Inferior parietal cortex (tissue), 1 donor: ENCODE measurements at regions not wholly inside any gene's neighbourhood (a gene's known extent, or its start where the extent isn't known, plus 50 kb on each side); places are given as distances from the start of the nearest gene placed in this dataset.
"Not testable (repeated sequence)": the region's sequence is repeated elsewhere in the genome, so short reads cannot be mapped to it uniquely, and the experiment has no call there.

Experiments
- DNase-seq: peaks from one replicate; pipeline ENCODE4 v3.0.0-alpha.2; 2016; ENCODE audit errors: extremely low spot score

DNA sequence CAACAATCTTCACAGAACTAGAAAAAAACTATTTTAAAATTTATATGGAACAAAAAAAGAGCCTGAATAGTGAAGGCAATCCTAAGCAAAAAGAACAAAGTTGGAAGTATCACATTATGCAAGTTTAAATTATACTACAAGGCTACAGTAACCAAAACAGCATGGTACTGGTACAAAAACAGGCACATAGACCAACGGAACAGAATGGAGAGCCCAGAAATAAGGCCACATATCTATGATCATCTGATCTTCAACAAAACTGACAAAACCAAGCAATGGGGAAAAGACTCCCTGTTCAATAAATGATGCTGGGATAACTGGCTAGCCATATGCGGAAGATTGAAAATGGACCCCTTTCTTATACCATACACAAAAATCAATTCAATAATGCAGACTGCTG is 74.4 kb upstream of the RTN4 start:
- DNase-seq, result not testable (repeated sequence)

DNA sequence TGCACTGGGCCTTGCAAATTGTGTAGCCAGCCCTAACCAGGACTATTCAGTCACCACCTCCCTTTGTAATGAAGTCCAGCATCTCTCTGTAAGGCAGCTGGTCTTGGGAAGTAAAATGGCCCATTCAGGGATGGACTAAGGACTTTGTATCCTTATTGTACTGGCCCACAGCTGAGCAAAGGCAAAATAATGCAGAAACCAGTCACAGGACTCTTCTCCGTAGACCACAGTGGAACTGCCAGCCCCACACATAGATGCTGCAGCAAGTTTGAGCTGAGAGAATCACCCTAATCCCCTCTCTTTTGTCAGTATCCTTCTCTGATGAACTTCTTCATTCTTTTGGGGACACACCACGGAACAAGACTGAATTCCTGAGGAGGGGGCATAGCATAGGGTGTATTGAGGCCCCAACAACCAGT is 73.6 kb upstream of the RTN4 start:
- no peak for DNase-seq

DNA sequence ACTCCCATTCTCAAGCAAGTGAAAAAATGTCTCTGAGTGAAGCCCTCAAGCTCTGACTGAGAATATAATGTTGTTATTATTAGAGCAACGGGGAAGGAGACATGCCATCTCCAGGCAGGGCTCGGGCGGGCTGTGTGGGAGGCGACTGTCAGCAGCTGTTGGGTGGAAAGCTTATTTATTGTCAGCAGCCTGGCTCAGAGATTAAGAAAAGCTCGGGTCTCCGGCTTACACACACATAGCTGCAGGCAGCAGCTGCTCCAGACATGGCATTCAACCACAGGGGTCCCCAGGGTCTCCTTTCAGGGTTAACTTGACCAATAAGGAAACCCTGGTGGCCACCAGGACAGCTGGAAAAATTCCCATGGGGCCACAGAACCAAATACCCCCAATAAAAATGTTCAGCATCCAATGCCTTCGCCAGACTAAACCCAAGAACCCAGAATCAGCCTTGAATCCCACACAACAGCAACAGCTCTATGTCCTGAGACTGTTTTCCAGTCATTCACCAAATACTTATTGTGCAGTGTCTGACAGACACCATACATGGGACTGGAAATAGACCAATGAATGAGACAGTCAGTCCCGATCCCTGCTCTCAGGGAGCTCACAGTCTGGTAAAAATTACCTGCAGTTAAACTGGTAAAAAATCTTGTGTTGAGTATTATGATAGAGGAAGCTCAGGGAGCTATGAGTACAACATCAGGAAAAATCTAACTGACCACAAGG is 70.5 kb upstream of the RTN4 start:
- no peak for DNase-seq

DNA sequence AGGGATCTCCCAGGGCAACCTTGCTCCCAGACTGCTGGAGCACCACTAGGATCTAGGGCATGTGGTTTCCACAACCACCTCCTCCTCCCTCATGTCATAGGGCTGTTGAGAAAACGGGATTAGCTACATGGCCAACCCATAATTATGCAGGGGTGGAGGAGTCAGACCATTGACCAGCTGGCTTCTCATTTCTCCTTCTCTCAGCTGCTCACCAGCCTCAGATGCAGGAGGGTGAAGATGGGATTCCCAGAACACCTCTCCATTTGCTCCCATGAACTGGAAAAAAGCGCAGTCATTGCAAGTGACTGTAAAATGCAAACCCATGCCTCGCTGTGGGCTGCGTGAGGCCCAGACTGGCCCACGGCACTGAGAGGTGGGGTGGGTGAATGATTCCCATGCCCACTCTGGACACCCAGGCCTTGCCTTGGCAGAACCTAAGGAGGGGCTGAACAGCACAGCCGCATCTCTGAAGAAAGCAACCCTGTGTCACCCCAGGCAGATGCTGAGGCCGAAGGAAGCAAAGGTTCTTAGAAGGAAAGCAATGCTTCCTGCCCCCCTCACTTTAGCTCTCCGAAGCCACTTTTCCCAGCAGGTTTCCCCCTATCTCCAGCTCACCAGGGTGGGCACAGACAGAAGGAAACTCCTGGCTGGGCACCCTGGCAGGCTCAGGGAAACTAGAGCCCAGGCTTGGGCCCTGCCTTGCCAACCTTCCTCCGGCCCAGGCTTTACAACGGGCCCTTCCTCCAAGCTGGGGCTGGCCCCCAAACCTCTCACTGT is 69.6 kb upstream of the RTN4 start:
- DNase-seq, result no peak

DNA sequence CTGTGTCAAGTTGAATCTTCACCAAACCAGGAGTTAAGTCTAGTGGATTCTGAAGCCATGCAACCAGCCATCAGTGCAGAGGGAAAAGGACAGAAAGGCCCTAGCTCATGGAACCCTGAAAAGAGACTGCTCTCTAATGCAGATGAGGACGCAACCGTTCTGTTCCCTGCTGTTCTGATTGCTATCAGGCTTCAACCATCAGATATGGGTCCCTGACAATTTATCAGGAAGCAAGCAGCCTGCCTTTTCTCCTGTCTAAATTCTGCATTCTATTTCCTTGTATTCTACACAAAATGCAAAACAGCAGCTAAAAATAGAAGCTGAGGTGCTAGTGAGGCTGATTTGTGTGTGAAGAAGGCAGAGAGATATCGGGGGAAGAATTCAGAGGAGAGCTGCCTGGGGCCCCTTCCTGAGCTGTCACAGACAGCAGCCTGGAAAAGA is 68.4 kb upstream of the RTN4 start:
- DNase-seq, result peak; percentile 54

DNA sequence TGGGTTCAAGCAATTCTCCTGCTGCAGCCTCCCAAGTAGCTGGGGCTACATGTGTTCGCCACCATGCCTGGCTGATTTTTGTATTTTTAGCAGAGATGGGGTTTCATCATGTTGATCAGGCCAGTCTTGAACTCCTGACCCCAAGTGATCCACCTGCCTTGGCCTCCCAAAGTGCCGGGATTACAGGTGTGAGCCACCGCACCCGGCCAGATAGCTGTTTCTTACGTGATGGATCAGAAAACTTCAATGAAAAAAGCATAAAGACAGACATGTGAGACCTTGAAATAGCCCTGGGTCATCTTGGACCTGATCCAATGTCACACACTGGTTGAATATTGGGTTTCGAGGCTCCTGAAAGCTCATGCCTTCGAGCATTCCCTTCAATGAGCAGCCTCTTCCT is 66.7 kb upstream of the RTN4 start:
- no peak for DNase-seq

DNA sequence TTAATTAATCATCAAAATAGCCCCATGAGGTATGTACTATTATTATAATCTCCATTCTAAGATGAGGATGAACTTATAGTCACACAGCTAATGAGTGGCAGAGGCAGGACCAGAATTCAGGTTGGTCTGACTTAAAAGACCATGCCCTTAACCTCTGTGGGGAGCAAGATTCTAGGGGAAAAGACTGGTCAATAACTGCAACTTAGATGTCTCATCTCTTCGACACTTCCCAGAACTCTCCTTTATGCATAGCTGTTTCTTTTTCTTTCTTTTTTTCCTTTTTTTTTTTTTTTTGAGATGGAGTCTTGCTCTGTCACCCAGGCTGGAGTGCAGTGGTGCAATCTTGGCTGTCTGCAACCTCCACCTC is 66.3 kb upstream of the RTN4 start:
- no peak for DNase-seq

DNA sequence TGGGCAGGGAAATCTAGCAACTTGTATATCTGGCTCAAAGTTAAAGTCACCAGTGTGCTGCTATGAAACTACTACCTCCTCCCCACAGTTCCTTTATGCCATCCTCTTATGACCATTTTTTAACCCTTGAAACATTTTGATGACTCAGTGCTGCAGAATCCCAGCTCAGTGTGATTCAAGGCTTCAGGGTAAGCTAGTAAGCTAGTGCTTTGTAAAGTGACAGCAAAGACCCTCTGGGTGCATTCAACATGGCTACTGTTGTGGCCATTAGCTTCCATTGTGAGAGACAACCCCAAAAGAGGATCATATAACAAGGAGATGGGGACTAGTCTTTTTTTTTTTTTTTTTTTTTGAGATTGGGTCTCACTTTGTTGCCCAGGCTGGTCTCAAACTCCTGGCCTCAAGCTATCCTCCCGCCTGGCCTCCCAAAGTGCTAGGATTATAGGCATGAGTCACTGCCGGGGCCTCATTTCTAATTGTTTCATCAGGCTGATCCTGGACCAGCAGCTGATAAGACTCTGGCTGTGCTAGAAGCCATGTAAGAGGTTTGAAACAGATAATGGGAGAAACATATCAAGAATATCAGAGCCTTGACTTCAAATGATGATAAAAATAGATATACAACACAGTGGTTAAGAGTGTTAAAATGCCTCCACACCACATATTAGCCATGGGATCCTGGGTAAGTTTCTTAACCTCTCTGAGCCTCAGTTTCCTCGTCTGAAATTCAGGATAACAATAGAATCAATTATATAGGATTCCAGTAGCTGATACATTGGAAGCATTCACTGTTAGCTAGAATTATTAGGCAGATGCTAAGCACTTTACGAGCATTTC is 65.7 kb upstream of the RTN4 start:
- DNase-seq, result no peak

DNA sequence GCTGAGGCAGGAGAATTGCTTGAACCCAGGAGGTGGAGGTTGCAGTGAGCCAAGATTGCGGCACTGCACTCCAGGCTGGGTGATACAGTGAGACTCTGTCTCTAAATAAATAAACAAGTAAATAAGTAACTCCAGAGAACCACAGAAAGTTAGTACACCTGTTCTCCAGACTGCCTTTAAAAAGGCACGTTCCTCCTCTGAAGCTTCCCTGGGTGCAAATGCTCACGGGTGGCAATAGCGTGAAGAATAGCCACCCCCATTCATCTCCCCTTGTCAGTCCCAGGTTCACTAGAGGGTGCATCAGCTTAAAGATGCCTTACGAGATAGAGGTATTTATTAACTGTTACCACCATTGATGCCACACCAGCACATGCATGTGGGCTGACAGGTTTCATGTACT is 64.3 kb upstream of the RTN4 start:
- DNase-seq, result no peak

DNA sequence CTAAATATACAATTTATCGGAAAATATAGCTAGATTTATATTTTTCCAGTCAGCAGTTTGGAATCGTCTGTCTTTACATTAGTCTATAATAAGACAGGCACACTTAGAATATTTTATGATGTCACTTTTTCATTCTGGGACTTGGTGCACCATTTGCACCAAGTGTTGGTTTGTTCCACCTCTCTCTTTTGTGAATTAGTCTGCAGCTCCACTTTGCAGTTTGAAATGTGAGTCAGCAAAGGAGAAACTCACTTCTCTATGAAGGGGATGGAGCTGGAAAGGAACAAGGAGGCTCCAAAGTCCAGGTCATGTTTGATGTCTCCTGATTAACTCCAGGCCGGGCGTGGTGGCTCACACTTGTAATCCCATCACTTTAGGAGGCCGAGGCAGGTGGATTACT is 63.8 kb upstream of the RTN4 start:
- no peak for DNase-seq

DNA sequence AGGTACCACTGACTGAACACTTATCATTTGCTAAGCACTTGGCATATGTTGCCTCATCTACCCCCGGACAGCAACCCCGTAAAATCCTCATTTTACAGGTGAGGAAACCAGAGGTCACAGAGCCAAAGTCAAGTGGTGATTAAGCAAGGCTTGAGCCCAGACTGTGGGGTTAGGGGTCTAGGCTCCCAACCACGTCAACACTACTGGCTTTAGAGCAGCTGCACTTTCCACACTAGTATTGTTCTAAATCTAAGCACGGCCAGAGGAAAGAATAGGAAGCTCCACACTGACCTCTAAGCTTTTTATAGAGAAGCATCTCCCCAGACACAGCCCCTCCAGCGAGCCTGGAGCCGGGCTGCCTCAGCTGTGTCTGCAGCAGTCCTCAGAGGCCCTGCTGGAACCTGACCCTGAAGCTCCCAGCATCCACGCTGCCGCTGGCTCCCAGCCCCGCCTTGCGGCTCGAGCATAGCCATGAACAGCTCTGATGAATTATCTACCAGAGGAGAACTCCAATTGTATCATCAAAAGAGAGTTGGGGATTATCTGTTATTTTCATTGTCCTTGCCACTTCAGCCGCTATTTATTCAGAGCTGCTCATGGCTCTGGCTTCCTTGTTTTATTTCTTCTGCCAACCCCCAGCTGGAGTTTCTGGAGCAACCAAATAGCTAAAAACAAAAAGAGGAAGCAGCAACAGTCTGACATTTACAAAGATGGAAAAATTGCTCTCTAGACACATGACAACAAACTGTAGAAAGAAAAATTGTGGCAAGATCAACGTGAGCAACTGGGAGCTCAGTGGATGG is 62.2 kb upstream of the RTN4 start:
- DNase-seq, result peak; percentile 78

DNA sequence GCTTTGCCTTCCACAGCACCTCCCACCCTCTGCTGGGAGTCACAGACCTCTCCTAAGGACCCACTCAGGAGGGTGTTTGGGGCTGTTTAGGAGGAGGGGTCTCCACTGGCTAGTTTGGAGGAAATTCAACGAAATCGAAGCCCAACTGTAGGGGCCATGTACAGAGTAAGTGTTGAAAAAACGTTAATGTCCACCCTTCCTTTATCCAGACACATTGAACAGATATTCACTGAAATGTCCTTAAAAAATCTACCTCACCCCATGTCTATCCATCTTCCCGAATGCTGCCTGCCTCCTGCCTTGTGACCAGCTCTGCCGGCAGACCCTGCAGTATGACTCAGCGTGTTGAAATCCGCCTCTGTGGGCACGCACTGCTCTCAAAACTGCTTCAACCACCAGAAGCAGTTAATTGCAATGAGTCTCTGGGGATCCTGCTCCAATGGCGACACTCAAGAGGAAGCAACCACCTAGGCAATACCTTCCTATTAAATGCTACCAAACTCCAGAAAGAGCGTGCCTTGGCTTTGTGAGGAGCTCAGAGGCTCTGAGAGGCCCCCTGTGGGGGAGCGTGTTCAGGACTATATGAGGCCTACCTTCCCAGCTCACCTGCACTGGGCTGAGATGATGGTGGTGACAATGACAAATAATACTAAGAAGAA is 61.4 kb upstream of the RTN4 start:
- peak; percentile 69 for DNase-seq

DNA sequence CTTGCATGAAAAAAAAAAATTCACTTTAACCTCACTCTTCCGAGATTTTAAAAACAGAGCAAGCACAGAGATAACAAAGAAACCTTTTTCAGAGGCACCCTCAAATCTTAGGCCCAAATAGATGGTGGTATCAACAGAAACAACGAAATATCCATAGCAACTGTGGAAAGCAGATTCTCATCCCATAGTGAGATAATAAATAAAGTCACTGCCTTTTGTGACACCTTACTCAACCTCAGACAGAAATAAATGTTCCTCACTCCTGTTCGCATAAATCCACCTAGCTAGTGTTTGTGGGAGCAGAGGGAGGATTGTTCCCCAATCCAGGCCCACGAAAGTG is 60.9 kb upstream of the RTN4 start:
- DNase-seq, result peak; percentile 43

DNA sequence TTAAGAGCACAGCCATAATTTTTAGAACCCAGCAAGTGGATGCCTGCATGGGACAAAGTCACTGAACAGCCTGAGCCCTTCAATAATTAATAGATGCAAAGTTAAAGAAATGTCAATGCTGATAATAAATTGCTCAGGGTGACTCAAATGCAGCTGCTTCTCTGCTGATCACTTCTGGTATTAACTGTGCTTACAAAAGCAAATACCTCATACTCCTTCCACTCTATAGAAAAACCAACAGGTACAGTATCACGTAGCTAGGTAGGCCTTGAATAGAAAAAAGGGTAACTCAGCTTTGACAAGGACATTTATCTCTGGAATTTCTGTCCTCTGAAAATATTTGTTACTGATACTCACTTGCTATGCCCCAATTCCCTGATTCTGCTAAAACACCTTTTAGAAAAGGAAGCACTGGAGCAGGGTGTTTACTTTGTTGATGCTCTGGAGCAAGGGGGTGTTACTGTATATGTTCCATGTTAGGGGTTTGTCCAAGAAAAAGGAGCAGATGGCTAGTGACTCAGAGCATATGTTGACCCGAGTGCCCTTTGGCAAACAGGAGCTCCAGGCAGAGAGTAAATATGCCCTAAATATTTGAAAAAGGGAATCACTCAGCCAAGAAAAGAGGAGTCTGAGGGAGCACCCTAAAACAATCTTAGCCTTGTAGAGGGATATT is 59.1 kb upstream of the RTN4 start:
- peak; percentile 6 for DNase-seq

DNA sequence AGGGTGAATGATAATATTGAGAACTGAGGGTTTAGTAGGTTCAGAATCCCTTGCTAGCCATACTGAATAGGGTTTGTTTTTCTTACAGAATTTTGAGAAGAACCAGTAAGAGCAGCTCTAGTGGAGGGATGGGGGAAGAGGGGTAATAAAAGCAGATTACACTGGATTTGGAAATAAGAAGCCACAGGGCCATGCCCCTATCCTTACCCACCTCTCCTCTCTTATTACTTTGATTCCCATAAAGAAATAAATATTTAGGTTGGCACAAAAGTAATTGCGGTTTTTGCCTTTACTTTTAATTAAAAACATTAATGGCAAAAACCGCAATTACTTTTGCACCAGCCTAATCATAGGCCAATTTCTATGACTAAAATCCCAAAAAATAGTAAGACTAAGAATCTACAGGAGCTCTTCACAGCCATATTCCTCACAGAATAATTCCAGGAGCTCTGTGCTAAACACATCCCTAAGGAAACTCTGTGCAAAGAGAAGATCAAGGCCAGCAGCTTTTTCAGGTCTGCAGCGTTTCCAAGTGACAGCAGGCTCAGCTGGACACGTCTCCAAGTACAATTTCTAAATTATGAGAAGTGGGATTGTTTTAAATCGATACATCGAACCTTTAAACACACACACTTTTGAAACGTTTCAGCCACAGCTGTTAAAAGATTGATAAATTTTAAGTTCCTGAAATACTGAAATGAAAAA is 58.4 kb upstream of the RTN4 start:
- no peak for DNase-seq

DNA sequence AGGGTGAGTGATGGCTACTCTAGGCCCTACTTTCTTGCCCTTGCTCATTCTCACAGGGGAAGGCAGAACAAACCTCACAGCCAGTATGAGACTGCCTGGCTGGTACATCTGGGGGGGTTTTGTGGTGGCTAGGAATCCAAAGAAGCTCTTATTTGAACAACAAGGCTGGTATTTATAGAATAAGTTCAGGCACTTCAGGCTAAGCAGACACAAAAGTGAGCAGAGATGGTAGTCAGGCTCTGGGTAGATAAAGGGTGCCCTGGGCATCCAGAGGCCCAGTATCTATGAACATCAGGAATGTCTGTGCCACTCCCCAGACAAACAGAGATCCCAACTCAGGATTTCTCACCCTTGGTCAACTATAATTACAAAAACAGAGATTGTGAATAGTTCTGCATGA is 57.2 kb upstream of the RTN4 start:
- DNase-seq, result no peak

DNA sequence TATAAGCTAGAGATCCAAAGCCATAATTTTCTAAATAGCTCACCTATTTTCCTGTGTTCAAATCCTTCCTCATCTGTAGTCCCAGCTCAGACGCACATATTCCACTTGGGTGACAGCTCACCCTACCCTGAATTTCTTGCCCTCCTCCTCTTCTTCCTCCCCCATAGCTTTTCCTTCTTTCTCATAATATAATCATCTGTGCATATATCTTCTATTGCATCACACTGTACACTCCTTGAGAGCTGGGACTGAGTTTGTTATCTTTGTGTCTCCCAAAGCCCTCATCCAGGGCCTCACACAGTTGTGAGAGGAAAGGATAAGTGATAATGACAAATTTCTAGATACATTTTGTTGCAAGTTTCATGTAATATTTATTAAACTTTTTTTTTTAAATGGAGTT is 55.9 kb upstream of the RTN4 start:
- DNase-seq, result no peak

DNA sequence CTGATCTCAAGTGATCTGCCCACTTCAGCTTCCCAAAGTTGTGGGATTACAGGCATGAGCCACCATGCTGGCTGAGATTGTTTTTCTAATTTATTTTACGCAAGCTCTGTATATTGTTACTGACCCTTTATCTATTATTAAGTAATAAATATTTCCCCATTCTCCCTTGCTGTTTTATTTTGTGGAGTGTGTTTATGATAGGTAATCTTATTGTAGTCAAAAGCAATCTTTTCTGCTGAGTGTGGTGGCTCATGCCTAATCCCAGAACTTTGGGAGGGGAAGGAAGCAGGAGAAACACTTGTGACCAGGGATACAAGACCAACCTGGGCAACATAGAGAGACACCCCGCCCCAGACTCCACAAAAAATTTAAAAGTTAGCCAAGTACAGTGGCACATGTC is 55.2 kb upstream of the RTN4 start:
- no peak for DNase-seq

DNA sequence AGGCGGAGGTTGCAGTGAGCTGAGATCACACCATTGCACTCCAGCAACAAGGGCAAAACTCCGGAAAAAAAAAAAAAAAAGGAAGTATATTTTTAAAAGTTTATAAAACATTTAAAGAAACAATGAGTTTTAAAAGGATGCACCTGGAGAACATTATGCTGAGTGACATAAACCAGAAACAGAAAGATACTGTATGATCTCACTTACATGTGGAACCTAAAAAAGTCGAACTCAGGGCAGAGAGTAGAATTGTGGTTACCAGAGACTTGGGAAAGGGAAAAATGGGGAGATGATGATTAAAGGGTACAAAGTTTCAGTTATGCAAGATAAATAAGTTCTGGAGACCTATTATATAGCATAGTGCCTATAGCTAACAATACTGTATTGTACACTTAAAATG is 52.8 kb upstream of the RTN4 start:
- DNase-seq, result no peak
